GM12878 (cell line): ENCODE measurements at regions not wholly inside any gene's neighbourhood (a gene's known extent, or its start where the extent isn't known, plus 50 kb on each side); places are given as distances from the start of the nearest gene placed in this dataset.

Experiments
- ATAC-seq: fragments of 200-7000 bp; cut with Tn5 transposase; 3 replicates; pipeline ENCODE4 v1.9.1; 2020; ENCODE audit warnings: mild to moderate bottlenecking, moderate library complexity
- BruUV-seq: library from RNA; stranded (reverse); fragments of 400-500 nt; replicated peaks from 2 replicates; lab custom pipeline; 2021; lab: Mats Ljungman, UMichigan
- CTCF ChIA-PET: fragments of 300-600 bp; sonication (Branson Sonifier 250); formaldehyde crosslinking; extraction: SDS; loops from one replicate; lab custom pipeline; 2021; ENCODE audit warnings: inconsistent platforms; lab: Yijun Ruan, JAX
- POLR2A ChIA-PET: fragments of 350-600 bp; formaldehyde crosslinking; extraction: SDS; loops from one replicate; lab custom pipeline; 2021; ENCODE audit warnings: inconsistent platforms; lab: Charles Lee
- RAD21 ChIA-PET: fragments of 300-600 bp; sonication (Branson Sonifier 250); formaldehyde crosslinking; loops from one replicate; lab custom pipeline; 2023; ENCODE audit warnings: antibody characterized with exemption; ENCODE audit not compliant: unreplicated experiment; lab: Charles Lee
- SMC1A ChIA-PET: fragments of 300-600 bp; sonication (Branson Sonifier 250); formaldehyde crosslinking; loops from one replicate; lab custom pipeline; 2023; ENCODE audit not compliant: unreplicated experiment, uncharacterized antibody; lab: Charles Lee
- DNase-seq: peaks from one replicate; pipeline ENCODE4 v3.0.0-alpha.2; 2011; ENCODE audit warnings: low read depth, low spot score
- FAIRE-seq: peaks from 3 replicates; lab custom pipeline; 2011; peaks lifted over from hg19 to GRCh38; lab: Jason Lieb, UNC
- H2AFZ ChIP-seq: 2 replicates; pipeline ENCODE4 v1.6.0; 2011; ENCODE audit warnings: low read depth, low read length, control low read depth; ENCODE audit not compliant: control insufficient read depth
- H3K27ac ChIP-seq: 2 replicates; pipeline ENCODE4 v1.5.1; 2011; ENCODE audit warnings: control low read depth; ENCODE audit not compliant: control insufficient read depth, insufficient read depth
- H3K27me3 ChIP-seq, 2 experiments: replicated peaks in 1 of 2; 2 replicates each; pipeline versions ENCODE4 v1.6.0 to v1.6.1; 2011; ENCODE audit warnings: low read length in 1 of 2; ENCODE audit not compliant: control insufficient read depth in 2 of 2, insufficient read depth in 2 of 2
- H3K36me3 ChIP-seq, 2 experiments: 2 replicates each; pipeline ENCODE4 v1.5.1; 2011; ENCODE audit warnings: low read length in 1 of 2; ENCODE audit not compliant: control insufficient read depth in 2 of 2, insufficient read depth in 2 of 2
- H3K4me1 ChIP-seq: 2 replicates; pipeline ENCODE4 v1.6.1; 2011; ENCODE audit warnings: mild to moderate bottlenecking, low read length, moderate library complexity, mixed read lengths; ENCODE audit not compliant: control insufficient read depth, insufficient read depth
- H3K4me2 ChIP-seq: 2 replicates; pipeline ENCODE4 v1.6.0; 2011; ENCODE audit warnings: control low read depth; ENCODE audit not compliant: control insufficient read depth, insufficient read depth
- H3K4me3 ChIP-seq: fragments of 200-600 bp; sonication (generic); 2 replicates; pipeline ENCODE4 v1.5.1; 2016
- H3K79me2 ChIP-seq: 2 replicates; pipeline ENCODE4 v1.6.0; 2011; ENCODE audit warnings: low read length; ENCODE audit not compliant: control insufficient read depth, insufficient read depth
- H3K9ac ChIP-seq: 2 replicates; pipeline ENCODE4 v1.8.0; 2011; ENCODE audit warnings: low read length, control low read depth, mixed read lengths; ENCODE audit not compliant: control insufficient read depth, insufficient read depth
- H3K9me3 ChIP-seq: replicated peaks from 3 replicates; pipeline ENCODE4 v1.5.1; 2011; ENCODE audit warnings: mild to moderate bottlenecking, low read length; ENCODE audit not compliant: control insufficient read depth, insufficient read depth
- H4K20me1 ChIP-seq: 2 replicates; pipeline ENCODE4 v1.6.0; 2011; ENCODE audit not compliant: control insufficient read depth, insufficient read depth
- ATF3 ChIP-seq: IDR thresholded peaks from 2 replicates; pipeline ENCODE4 v1.6.1; 2011; ENCODE audit warnings: low read depth, mild to moderate bottlenecking, low read length, moderate library complexity, borderline replicate concordance; ENCODE audit errors: extremely low read depth
- BCL3 ChIP-seq: IDR thresholded peaks from 2 replicates; pipeline ENCODE4 v1.6.1; 2011; ENCODE audit warnings: borderline replicate concordance, low read depth, mild to moderate bottlenecking, moderate library complexity, low read length; ENCODE audit not compliant: insufficient read depth, poor library complexity, severe bottlenecking
- BRCA1 ChIP-seq: IDR thresholded peaks from 2 replicates; pipeline ENCODE4 v1.6.1; 2011; ENCODE audit warnings: low read depth, low read length, improper control_type of control experiment
- ETV6 ChIP-seq, 2 experiments: fragments of 450-650 bp in 1 of 2; IDR thresholded peaks in 1 of 2; conservative IDR thresholded peaks in 1 of 2; 2 replicates each; pipeline ENCODE4 v1.6.1; 2014; ENCODE audit warnings: antibody characterized with exemption in 1 of 2, borderline replicate concordance in 1 of 2, low read depth in 1 of 2, mild to moderate bottlenecking in 1 of 2, moderate library complexity in 1 of 2
- FOXM1 ChIP-seq: IDR thresholded peaks from 2 replicates; pipeline ENCODE4 v1.6.1; 2012; ENCODE audit warnings: low read depth, mild to moderate bottlenecking, inconsistent platforms, low read length, moderate library complexity
- MTA2 ChIP-seq: fragments of 450-650 bp; IDR thresholded peaks from 2 replicates; pipeline ENCODE4 v1.6.1; 2016; ENCODE audit warnings: low read depth, mild to moderate bottlenecking, moderate library complexity
- NR2C2 ChIP-seq: IDR thresholded peaks from 2 replicates; pipeline ENCODE4 v1.6.1; 2011; ENCODE audit warnings: borderline replicate concordance, low read depth; ENCODE audit not compliant: control insufficient read depth, insufficient read length
- NR2F1 ChIP-seq: fragments of 450-650 bp; conservative IDR thresholded peaks from 2 replicates; pipeline ENCODE4 v1.6.1; 2017; ENCODE audit warnings: mild to moderate bottlenecking
- PML ChIP-seq: IDR thresholded peaks from 2 replicates; pipeline ENCODE4 v1.6.1; 2012; ENCODE audit warnings: low read length, inconsistent platforms
- TARDBP ChIP-seq: IDR thresholded peaks from 2 replicates; pipeline ENCODE4 v1.6.1; 2016; ENCODE audit warnings: borderline replicate concordance
- ZBED1 ChIP-seq: IDR thresholded peaks from 2 replicates; pipeline ENCODE4 v1.6.1; 2016; ENCODE audit warnings: borderline replicate concordance
- WGBS: methylation state at CpG from one replicate; pipeline ENCODE4 v1.1.6; 2016; ENCODE audit warnings: low lambda C conversion rate; ENCODE audit not compliant: insufficient replicate concordance, insufficient coverage; ENCODE audit errors: missing lambda C conversion rate; 5-methylcytosine and 5-hydroxymethylcytosine counted together
- in situ Hi-C: fragments of 300-500 bp; cut with MboI; formaldehyde crosslinking; loops from 9 replicates; pipeline ENCODE4 v1.14.3; 2018; ENCODE audit warnings: mixed read lengths
- intact Hi-C: fragments of 100-400 bp; cut with micrococcal nuclease; formaldehyde crosslinking; loops from one replicate; pipeline ENCODE4 v1.14.2; 2022; ENCODE audit not compliant: unreplicated experiment
- TF ChIP-seq, protein P1 (sequence below): fragments of 450-650 bp; IDR thresholded peaks from 2 replicates; pipeline ENCODE4 v1.6.1; 2016; ENCODE audit warnings: mild to moderate bottlenecking
- TF ChIP-seq, protein P2 (sequence below): fragments of 450-650 bp; IDR thresholded peaks from 2 replicates; pipeline ENCODE4 v1.6.1; 2016; ENCODE audit warnings: mild to moderate bottlenecking, moderate library complexity, borderline replicate concordance
- TF ChIP-seq, protein P3 (sequence below): fragments of 450-650 bp; formaldehyde crosslinking; IDR thresholded peaks from 2 replicates; pipeline ENCODE4 v1.4.0; 2020; ENCODE audit warnings: mild to moderate bottlenecking, moderate library complexity

- RAD21 ChIA-PET = no interaction called here
- intact Hi-C loops = loop anchor here (10.0 kb wide), 1 partner anchor 264 kb away; no protein-coding TSS in a partner anchor
- no peak for ATAC-seq
- TF ChIP-seq TARDBP (no peak), ATF3 (no peak), ZBED1 (no peak), BRCA1 (no peak), NR2C2 (no peak), BCL3 (no peak), ETV6 (conservative IDR thresholded peaks at IDR 0.05 in 1 of 2, IDR thresholded peaks at IDR 0.05 in 1 of 2; ENCODE audit: borderline replicate concordance in 1 of 2, low read depth in 1 of 2) (no peak), MTA2 (no peak), PML (no peak), NR2F1 (no peak), FOXM1 (no peak)
- TF ChIP-seq, protein P1, sequence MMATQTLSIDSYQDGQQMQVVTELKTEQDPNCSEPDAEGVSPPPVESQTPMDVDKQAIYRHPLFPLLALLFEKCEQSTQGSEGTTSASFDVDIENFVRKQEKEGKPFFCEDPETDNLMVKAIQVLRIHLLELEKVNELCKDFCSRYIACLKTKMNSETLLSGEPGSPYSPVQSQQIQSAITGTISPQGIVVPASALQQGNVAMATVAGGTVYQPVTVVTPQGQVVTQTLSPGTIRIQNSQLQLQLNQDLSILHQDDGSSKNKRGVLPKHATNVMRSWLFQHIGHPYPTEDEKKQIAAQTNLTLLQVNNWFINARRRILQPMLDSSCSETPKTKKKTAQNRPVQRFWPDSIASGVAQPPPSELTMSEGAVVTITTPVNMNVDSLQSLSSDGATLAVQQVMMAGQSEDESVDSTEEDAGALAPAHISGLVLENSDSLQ = no peak
- TF ChIP-seq, protein P2, sequence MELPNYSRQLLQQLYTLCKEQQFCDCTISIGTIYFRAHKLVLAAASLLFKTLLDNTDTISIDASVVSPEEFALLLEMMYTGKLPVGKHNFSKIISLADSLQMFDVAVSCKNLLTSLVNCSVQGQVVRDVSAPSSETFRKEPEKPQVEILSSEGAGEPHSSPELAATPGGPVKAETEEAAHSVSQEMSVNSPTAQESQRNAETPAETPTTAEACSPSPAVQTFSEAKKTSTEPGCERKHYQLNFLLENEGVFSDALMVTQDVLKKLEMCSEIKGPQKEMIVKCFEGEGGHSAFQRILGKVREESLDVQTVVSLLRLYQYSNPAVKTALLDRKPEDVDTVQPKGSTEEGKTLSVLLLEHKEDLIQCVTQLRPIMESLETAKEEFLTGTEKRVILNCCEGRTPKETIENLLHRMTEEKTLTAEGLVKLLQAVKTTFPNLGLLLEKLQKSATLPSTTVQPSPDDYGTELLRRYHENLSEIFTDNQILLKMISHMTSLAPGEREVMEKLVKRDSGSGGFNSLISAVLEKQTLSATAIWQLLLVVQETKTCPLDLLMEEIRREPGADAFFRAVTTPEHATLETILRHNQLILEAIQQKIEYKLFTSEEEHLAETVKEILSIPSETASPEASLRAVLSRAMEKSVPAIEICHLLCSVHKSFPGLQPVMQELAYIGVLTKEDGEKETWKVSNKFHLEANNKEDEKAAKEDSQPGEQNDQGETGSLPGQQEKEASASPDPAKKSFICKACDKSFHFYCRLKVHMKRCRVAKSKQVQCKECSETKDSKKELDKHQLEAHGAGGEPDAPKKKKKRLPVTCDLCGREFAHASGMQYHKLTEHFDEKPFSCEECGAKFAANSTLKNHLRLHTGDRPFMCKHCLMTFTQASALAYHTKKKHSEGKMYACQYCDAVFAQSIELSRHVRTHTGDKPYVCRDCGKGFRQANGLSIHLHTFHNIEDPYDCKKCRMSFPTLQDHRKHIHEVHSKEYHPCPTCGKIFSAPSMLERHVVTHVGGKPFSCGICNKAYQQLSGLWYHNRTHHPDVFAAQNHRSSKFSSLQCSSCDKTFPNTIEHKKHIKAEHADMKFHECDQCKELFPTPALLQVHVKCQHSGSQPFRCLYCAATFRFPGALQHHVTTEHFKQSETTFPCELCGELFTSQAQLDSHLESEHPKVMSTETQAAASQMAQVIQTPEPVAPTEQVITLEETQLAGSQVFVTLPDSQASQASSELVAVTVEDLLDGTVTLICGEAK = no peak
- TF ChIP-seq, protein P3, sequence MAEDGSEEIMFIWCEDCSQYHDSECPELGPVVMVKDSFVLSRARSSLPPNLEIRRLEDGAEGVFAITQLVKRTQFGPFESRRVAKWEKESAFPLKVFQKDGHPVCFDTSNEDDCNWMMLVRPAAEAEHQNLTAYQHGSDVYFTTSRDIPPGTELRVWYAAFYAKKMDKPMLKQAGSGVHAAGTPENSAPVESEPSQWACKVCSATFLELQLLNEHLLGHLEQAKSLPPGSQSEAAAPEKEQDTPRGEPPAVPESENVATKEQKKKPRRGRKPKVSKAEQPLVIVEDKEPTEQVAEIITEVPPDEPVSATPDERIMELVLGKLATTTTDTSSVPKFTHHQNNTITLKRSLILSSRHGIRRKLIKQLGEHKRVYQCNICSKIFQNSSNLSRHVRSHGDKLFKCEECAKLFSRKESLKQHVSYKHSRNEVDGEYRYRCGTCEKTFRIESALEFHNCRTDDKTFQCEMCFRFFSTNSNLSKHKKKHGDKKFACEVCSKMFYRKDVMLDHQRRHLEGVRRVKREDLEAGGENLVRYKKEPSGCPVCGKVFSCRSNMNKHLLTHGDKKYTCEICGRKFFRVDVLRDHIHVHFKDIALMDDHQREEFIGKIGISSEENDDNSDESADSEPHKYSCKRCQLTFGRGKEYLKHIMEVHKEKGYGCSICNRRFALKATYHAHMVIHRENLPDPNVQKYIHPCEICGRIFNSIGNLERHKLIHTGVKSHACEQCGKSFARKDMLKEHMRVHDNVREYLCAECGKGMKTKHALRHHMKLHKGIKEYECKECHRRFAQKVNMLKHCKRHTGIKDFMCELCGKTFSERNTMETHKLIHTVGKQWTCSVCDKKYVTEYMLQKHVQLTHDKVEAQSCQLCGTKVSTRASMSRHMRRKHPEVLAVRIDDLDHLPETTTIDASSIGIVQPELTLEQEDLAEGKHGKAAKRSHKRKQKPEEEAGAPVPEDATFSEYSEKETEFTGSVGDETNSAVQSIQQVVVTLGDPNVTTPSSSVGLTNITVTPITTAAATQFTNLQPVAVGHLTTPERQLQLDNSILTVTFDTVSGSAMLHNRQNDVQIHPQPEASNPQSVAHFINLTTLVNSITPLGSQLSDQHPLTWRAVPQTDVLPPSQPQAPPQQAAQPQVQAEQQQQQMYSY (CRISPR knock-in tag) = no peak
Measured at GRCh38 chr20:51969191-51969590, 166.9 kb upstream of the SALL4 start.

More at GRCh38 chr20:51969191-51969590, 166.9 kb upstream of the SALL4 start:
- Histone ChIP-seq H2AFZ (no peak overlapping the region), H3K27ac (no peak overlapping the region), H3K9ac (no peak overlapping the region), H3K4me2 (no peak overlapping the region), H3K79me2 (no peaks in the 10 kb centered on the region), H3K4me1 (no peaks in the 10 kb centered on the region), H4K20me1 (no peaks in the 10 kb centered on the region), H3K4me3 (no peak overlapping the region), H3K27me3 (no peaks in the 10 kb centered on the region), H3K36me3 (no peaks in the 10 kb centered on the region), H3K9me3 (no peaks in the 10 kb centered on the region)
- no peak for FAIRE-seq
- in situ Hi-C loops = no loop called here
- DNase-seq = no peak
- POLR2A ChIA-PET = no interaction called here
- SMC1A ChIA-PET = no interaction called here
- CTCF ChIA-PET = no interaction called here
- no TSS peak for BruUV-seq
- 19% methylated on average over 5 of the region's 5 CpGs for WGBS
